ENCODE measurements at regions not wholly inside any gene's neighbourhood (a gene's known extent, or its start where the extent isn't known, plus 50 kb on each side); places are given as distances from the start of the nearest gene placed in this dataset.

- Histone ChIP-seq H3K27ac (ENCODE audit: extremely low read depth, low read depth, low read length) (no peak overlapping the region), H3K4me3 (no peak overlapping the region), H4K20me1 (replicated peaks; ENCODE audit: control insufficient read depth, insufficient read depth, low read length) (no peaks in the 10 kb centered on the region), H3K4me1 (replicated peaks in 1 of 2; ENCODE audit: control insufficient read depth in 2 of 2, insufficient read depth in 2 of 2, low read length in 2 of 2) (no peaks in the 10 kb centered on the region; a peak in 1 of 5 replicates), H3K79me2 (ENCODE audit: control insufficient read depth, insufficient read depth, low read length) (no peaks in the 10 kb centered on the region), H3K9me1 (ENCODE audit: control insufficient read depth, insufficient read depth, low read length) (no peaks in the 10 kb centered on the region), H3K9me3 (replicated peaks; ENCODE audit: control insufficient read depth, insufficient read depth, low read depth, low read length) (no peaks in the 10 kb centered on the region), H3K9ac (ENCODE audit: insufficient read depth in 1 of 2, low read depth in 2 of 2, low read length in 2 of 2) (no peak overlapping the region), H2AFZ (ENCODE audit: low read depth, low read length) (no peak overlapping the region), H3K27me3 (ENCODE audit: control insufficient read depth in 2 of 2, insufficient read depth in 2 of 2, low read length in 2 of 2) (peaks cover 0 to 5% of the 10 kb centered on the region in 2 experiments; a peak in 1 of 5 replicates), H3K36me3 (ENCODE audit: control insufficient read depth, insufficient read depth, low read length) (no peaks in the 10 kb centered on the region), H3K4me2 (ENCODE audit: insufficient read depth, low read length) (no peak overlapping the region)
- POLR2A ChIA-PET: no interaction called here
- no TSS peak for BruUV-seq (replicated peaks)
- DNase-seq (ENCODE audit: extremely low read depth in 1 of 4, low spot score in 3 of 4) (no peak), ATAC-seq (no peak), FAIRE-seq (no peak)
- 0% methylated on average over 8 of the region's 16 CpGs for WGBS (ENCODE audit: insufficient coverage, low coverage, missing lambda C conversion rate)
- in situ Hi-C loops (cut with MboI) (no loop called here), intact Hi-C loops (cut with micrococcal nuclease) (no loop called here)
- CTCF ChIA-PET (ENCODE audit: low intra/inter-chr PET ratio): no interaction called here
- TF ChIP-seq KLF10 (CRISPR knock-in tag; IDR thresholded peaks at IDR 0.05): no peak
- TF ChIP-seq FOXJ2 (tag; IDR thresholded peaks at IDR 0.05): no peak
- TF ChIP-seq GMEB1 (CRISPR knock-in tag; IDR thresholded peaks at IDR 0.05): no peak
- no peak for TF ChIP-seq ZSCAN32 (CRISPR knock-in tag; IDR thresholded peaks at IDR 0.05)
- TF ChIP-seq AFF1 (IDR thresholded peaks at IDR 0.05; ENCODE audit: low read depth in 1 of 2, partially characterized antibody in 2 of 2): no peak
- no peak for TF ChIP-seq ZNF592 (IDR thresholded peaks at IDR 0.05)
- no peak for TF ChIP-seq RFX5 (IDR thresholded peaks at IDR 0.05; ENCODE audit: low read depth, low read length)
- TF ChIP-seq TAL1 (IDR thresholded peaks at IDR 0.05): no peak
Observed at GRCh38 chr2:236823041-236823629, 253.5 kb downstream of the ACKR3 start.

All from K562 (cell line).